ENCODE measurements at regions not wholly inside any gene's neighbourhood (a gene's known extent, or its start where the extent isn't known, plus 50 kb on each side); places are given as distances from the start of the nearest gene placed in this dataset.

- no peak for DNase-seq (ENCODE audit: low spot score)
- Mint-ChIP-seq H3K4me3 (ENCODE audit: unreplicated experiment) (no peak overlapping the region), H3K27me3 (ENCODE audit: unreplicated experiment) (no peaks in the 10 kb centered on the region), H3K9me3 (ENCODE audit: unreplicated experiment) (no peaks in the 10 kb centered on the region), H3K36me3 (ENCODE audit: low read depth, unreplicated experiment) (no peaks in the 10 kb centered on the region), H3K27ac (ENCODE audit: unreplicated experiment) (no peak overlapping the region), H3K4me1 (ENCODE audit: unreplicated experiment) (peaks cover 5% of the 10 kb centered on the region)
- no peak for TF ChIP-seq CTCF (IDR thresholded peaks at IDR 0.05; ENCODE audit: unreplicated experiment)
Measured at GRCh38 chrX:22516893-22517292, 244.2 kb downstream of the CBLL2 start.

GRCh38 chrX:22520128-22520828 lies 247.6 kb downstream of the CBLL2 start:
- no peak for DNase-seq (ENCODE audit: low spot score)
- Mint-ChIP-seq H3K27me3 (ENCODE audit: unreplicated experiment) (no peaks in the 10 kb centered on the region), H3K4me3 (ENCODE audit: unreplicated experiment) (no peak overlapping the region), H3K4me1 (ENCODE audit: unreplicated experiment) (peaks cover 5% of the 10 kb centered on the region), H3K36me3 (ENCODE audit: low read depth, unreplicated experiment) (no peaks in the 10 kb centered on the region), H3K9me3 (ENCODE audit: unreplicated experiment) (no peaks in the 10 kb centered on the region), H3K27ac (ENCODE audit: unreplicated experiment) (no peak overlapping the region)
- no peak for TF ChIP-seq CTCF (IDR thresholded peaks at IDR 0.05; ENCODE audit: unreplicated experiment)

GRCh38 chrX:22526339-22526738 lies 253.6 kb downstream of the CBLL2 start:
- DNase-seq (ENCODE audit: low spot score), result no peak
- no peak for TF ChIP-seq CTCF (IDR thresholded peaks at IDR 0.05; ENCODE audit: unreplicated experiment)

GRCh38 chrX:22527302-22527701 lies 254.6 kb downstream of the CBLL2 start:
- TF ChIP-seq CTCF (IDR thresholded peaks at IDR 0.05; ENCODE audit: unreplicated experiment), result no peak
- no peak for DNase-seq (ENCODE audit: low spot score)
- Mint-ChIP-seq H3K4me3 (ENCODE audit: unreplicated experiment) (no peak overlapping the region), H3K27ac (ENCODE audit: unreplicated experiment) (no peak overlapping the region), H3K27me3 (ENCODE audit: unreplicated experiment) (no peaks in the 10 kb centered on the region), H3K4me1 (ENCODE audit: unreplicated experiment) (no peaks in the 10 kb centered on the region), H3K9me3 (ENCODE audit: unreplicated experiment) (no peaks in the 10 kb centered on the region), H3K36me3 (ENCODE audit: low read depth, unreplicated experiment) (no peaks in the 10 kb centered on the region)

More at GRCh38 chrX:22526339-22526738, 253.6 kb downstream of the CBLL2 start:
- Mint-ChIP-seq H3K4me3 (ENCODE audit: unreplicated experiment) (no peak overlapping the region), H3K36me3 (ENCODE audit: low read depth, unreplicated experiment) (no peaks in the 10 kb centered on the region), H3K4me1 (ENCODE audit: unreplicated experiment) (no peaks in the 10 kb centered on the region), H3K27me3 (ENCODE audit: unreplicated experiment) (no peaks in the 10 kb centered on the region), H3K27ac (ENCODE audit: unreplicated experiment) (no peak overlapping the region), H3K9me3 (ENCODE audit: unreplicated experiment) (no peaks in the 10 kb centered on the region)

GRCh38 chrX:22533898-22534297 lies 261.2 kb downstream of the CBLL2 start:
- TF ChIP-seq CTCF (IDR thresholded peaks at IDR 0.05; ENCODE audit: unreplicated experiment), result no peak
- Mint-ChIP-seq H3K4me3 (ENCODE audit: unreplicated experiment) (no peak overlapping the region), H3K27me3 (ENCODE audit: unreplicated experiment) (no peaks in the 10 kb centered on the region), H3K27ac (ENCODE audit: unreplicated experiment) (no peak overlapping the region), H3K4me1 (ENCODE audit: unreplicated experiment) (no peaks in the 10 kb centered on the region), H3K36me3 (ENCODE audit: low read depth, unreplicated experiment) (no peaks in the 10 kb centered on the region), H3K9me3 (ENCODE audit: unreplicated experiment) (no peaks in the 10 kb centered on the region)
- DNase-seq (ENCODE audit: low spot score), result no peak

Measured in endothelial cell (in vitro differentiated cells).